ENCODE measurements at regions not wholly inside any gene's neighbourhood (a gene's known extent, or its start where the extent isn't known, plus 50 kb on each side); places are given as distances from the start of the nearest gene placed in this dataset.
"Not testable (repeated sequence)": the region's sequence is repeated elsewhere in the genome, so short reads cannot be mapped to it uniquely, and the experiment has no call there.

- in situ Hi-C loops (cut with HindIII; ENCODE audit: low sequenced_read_pairs), result no loop called here
- no peak overlapping the region for H3K4me3 ChIP-seq (ENCODE audit: low read depth, low read length)
- DNase-seq (ENCODE audit: low read depth, low spot score), result no peak
- no peak for TF ChIP-seq CTCF (IDR thresholded peaks at IDR 0.05; ENCODE audit: low read depth, low read length)
Measured at GRCh38 chr20:5463007-5463686, 146.4 kb upstream of the PROKR2 start.

- in situ Hi-C loops (cut with HindIII; ENCODE audit: low sequenced_read_pairs); DNase-seq (ENCODE audit: low read depth, low spot score): not testable (repeated sequence)
Measured at GRCh38 chr20:5453745-5454144, 137.0 kb upstream of the PROKR2 start.

GRCh38 chr20:5453316-5453715 lies 136.6 kb upstream of the PROKR2 start:
- H3K4me3 ChIP-seq (ENCODE audit: low read depth, low read length); DNase-seq (ENCODE audit: low read depth, low spot score); in situ Hi-C loops (cut with HindIII; ENCODE audit: low sequenced_read_pairs): not testable (repeated sequence)

More at GRCh38 chr20:5453745-5454144, 137.0 kb upstream of the PROKR2 start:
- not testable (repeated sequence) for H3K4me3 ChIP-seq (ENCODE audit: low read depth, low read length)

- H3K4me3 ChIP-seq (ENCODE audit: low read depth, low read length); in situ Hi-C loops (cut with HindIII; ENCODE audit: low sequenced_read_pairs); DNase-seq (ENCODE audit: low read depth, low spot score): not testable (repeated sequence)
Measured at GRCh38 chr20:5452691-5453090, 135.9 kb upstream of the PROKR2 start.

- in situ Hi-C loops (cut with HindIII; ENCODE audit: low sequenced_read_pairs); DNase-seq (ENCODE audit: low read depth, low spot score): not testable (repeated sequence)
Measured at GRCh38 chr20:5452286-5452685, 135.5 kb upstream of the PROKR2 start.

GRCh38 chr20:5451643-5452210 lies 135.0 kb upstream of the PROKR2 start:
- DNase-seq (ENCODE audit: low read depth, low spot score), result no peak
- in situ Hi-C loops (cut with HindIII; ENCODE audit: low sequenced_read_pairs), result no loop called here
- no peak for TF ChIP-seq CTCF (IDR thresholded peaks at IDR 0.05; ENCODE audit: low read depth, low read length)
- H3K4me3 ChIP-seq (ENCODE audit: low read depth, low read length), result no peak overlapping the region

More at GRCh38 chr20:5452286-5452685, 135.5 kb upstream of the PROKR2 start:
- not testable (repeated sequence) for H3K4me3 ChIP-seq (ENCODE audit: low read depth, low read length)

- no peak overlapping the region for H3K4me3 ChIP-seq (ENCODE audit: low read depth, low read length)
- peak; percentile 71 for TF ChIP-seq CTCF (IDR thresholded peaks at IDR 0.05; ENCODE audit: low read depth, low read length)
- peak; percentile 29 for DNase-seq (ENCODE audit: low read depth, low spot score)
- in situ Hi-C loops (cut with HindIII; ENCODE audit: low sequenced_read_pairs), result no loop called here
Measured at GRCh38 chr20:5448449-5449118, 131.8 kb upstream of the PROKR2 start.

GRCh38 chr20:5447188-5447587 lies 130.4 kb upstream of the PROKR2 start:
- no peak for TF ChIP-seq CTCF (IDR thresholded peaks at IDR 0.05; ENCODE audit: low read depth, low read length)
- in situ Hi-C loops (cut with HindIII; ENCODE audit: low sequenced_read_pairs), result no loop called here
- no peak for DNase-seq (ENCODE audit: low read depth, low spot score)
- H3K4me3 ChIP-seq (ENCODE audit: low read depth, low read length), result no peak overlapping the region
